Lower lobe of right lung (tissue), 2 donors: ENCODE measurements at regions not wholly inside any gene's neighbourhood (a gene's known extent, or its start where the extent isn't known, plus 50 kb on each side); places are given as distances from the start of the nearest gene placed in this dataset.
"Not testable (repeated sequence)": the region's sequence is repeated elsewhere in the genome, so short reads cannot be mapped to it uniquely, and the experiment has no call there.

Experiments used
- ATAC-seq, 2 donors: fragments of 200-7000 bp; cut with Tn5 transposase; one replicate each; pipeline ENCODE4 v1.9.1; 2020 to 2022; ENCODE audit warnings: mild to moderate bottlenecking in 2 of 2, moderate library complexity in 2 of 2
- DNase-seq: peaks from one replicate; pipeline ENCODE4 v3.0.0-alpha.2; 2020
- H3K27ac ChIP-seq: fragments of 200-600 bp; one replicate; pipeline ENCODE4 v1.8.0; 2022
- H3K27me3 ChIP-seq: fragments of 200-600 bp; one replicate; pipeline ENCODE4 v1.8.0; 2022; ENCODE audit warnings: low read depth
- H3K36me3 ChIP-seq: fragments of 200-600 bp; one replicate; pipeline ENCODE4 v1.8.0; 2022; ENCODE audit warnings: mild to moderate bottlenecking
- H3K4me1 ChIP-seq: fragments of 200-600 bp; one replicate; pipeline ENCODE4 v1.8.0; 2022
- H3K4me3 ChIP-seq: fragments of 200-600 bp; one replicate; pipeline ENCODE4 v1.8.0; 2022; ENCODE audit warnings: mild to moderate bottlenecking
- H3K9me3 ChIP-seq: fragments of 200-600 bp; one replicate; pipeline ENCODE4 v1.8.0; 2022
- CTCF ChIP-seq: fragments of 200-600 bp; IDR thresholded peaks from one replicate; pipeline ENCODE4 v1.8.0; 2022; ENCODE audit warnings: antibody characterized with exemption, mild to moderate bottlenecking
- intact Hi-C: fragments of 100-400 bp; cut with DNase I; formaldehyde crosslinking; loops from one replicate; pipeline ENCODE4 v1.11.0; 2022
- donor health status: DM: no; HTN: yes; CAD: no; lungs with severe emphysema.

- ATAC-seq (peak in 1 of 2 donors; percentile 29), DNase-seq (no peak)
- TF ChIP-seq CTCF, result no peak
Measured at GRCh38 chr2:54038835-54039234, 68.0 kb upstream of the PSME4 start.

GRCh38 chr2:54031288-54031687 lies 60.5 kb upstream of the PSME4 start:
- H3K27ac ChIP-seq, intact Hi-C loops: not testable (repeated sequence)

More at GRCh38 chr2:54038835-54039234, 68.0 kb upstream of the PSME4 start:
- Histone ChIP-seq H3K27ac (no peak overlapping the region), H3K4me1 (no peaks in the 10 kb centered on the region), H3K36me3 (no peaks in the 10 kb centered on the region), H3K9me3 (no peaks in the 10 kb centered on the region), H3K4me3 (no peak overlapping the region), H3K27me3 (no peaks in the 10 kb centered on the region)
- intact Hi-C loops, result no loop called here

GRCh38 chr2:54030806-54031205 lies 60.0 kb upstream of the PSME4 start:
- H3K27ac ChIP-seq, result no peak overlapping the region

More at GRCh38 chr2:54031288-54031687, 60.5 kb upstream of the PSME4 start:
- ATAC-seq, H3K4me1 ChIP-seq, H3K36me3 ChIP-seq, H3K4me3 ChIP-seq, DNase-seq, H3K9me3 ChIP-seq, H3K27me3 ChIP-seq: not testable (repeated sequence)

GRCh38 chr2:54030396-54030741 lies 59.6 kb upstream of the PSME4 start:
- ATAC-seq (no peak), DNase-seq (no peak)
- Histone ChIP-seq H3K36me3 (no peaks in the 10 kb centered on the region), H3K4me3 (no peak overlapping the region), H3K27ac (no peak overlapping the region), H3K9me3 (no peaks in the 10 kb centered on the region), H3K27me3 (no peaks in the 10 kb centered on the region), H3K4me1 (no peaks in the 10 kb centered on the region)
- intact Hi-C loops, result no loop called here
- no peak for TF ChIP-seq CTCF

More at GRCh38 chr2:54030806-54031205, 60.0 kb upstream of the PSME4 start:
- DNase-seq, result no peak
- intact Hi-C loops, result no loop called here
- H3K9me3 ChIP-seq, result no peaks in the 10 kb centered on the region
- peak; percentile 65 to 75 for ATAC-seq
- no peaks in the 10 kb centered on the region for H3K36me3 ChIP-seq
- no peaks in the 10 kb centered on the region for H3K4me1 ChIP-seq
- no peaks in the 10 kb centered on the region for H3K27me3 ChIP-seq
- no peak overlapping the region for H3K4me3 ChIP-seq
- TF ChIP-seq CTCF, result no peak

- Histone ChIP-seq H3K27me3 (no peaks in the 10 kb centered on the region), H3K9me3 (no peaks in the 10 kb centered on the region), H3K4me3 (no peak overlapping the region), H3K4me1 (no peaks in the 10 kb centered on the region), H3K36me3 (no peaks in the 10 kb centered on the region), H3K27ac (no peak overlapping the region)
- TF ChIP-seq CTCF, result no peak
- ATAC-seq (no peak), DNase-seq (no peak)
- intact Hi-C loops, result no loop called here
Measured at GRCh38 chr2:54029721-54030395, 59.1 kb upstream of the PSME4 start.

GRCh38 chr2:54025463-54026075 lies 54.8 kb upstream of the PSME4 start:
- H3K9me3 ChIP-seq, H3K27me3 ChIP-seq, H3K36me3 ChIP-seq, DNase-seq, H3K4me3 ChIP-seq, H3K27ac ChIP-seq, H3K4me1 ChIP-seq, intact Hi-C loops, ATAC-seq: not testable (repeated sequence)
